Fibroblast of lung (primary cell): ENCODE measurements at regions not wholly inside any gene's neighbourhood (a gene's known extent, or its start where the extent isn't known, plus 50 kb on each side); places are given as distances from the start of the nearest gene placed in this dataset.

Experiments used
- CTCF ChIP-seq, 2 donors: IDR thresholded peaks in 1 of 2; conservative IDR thresholded peaks in 1 of 2; 1 replicate in 1 of 2; 2 replicates in 1 of 2; pipeline ENCODE4 v1.5.1; 2011 to 2012; ENCODE audit warnings: low read length in 2 of 2, control low read depth in 1 of 2, inconsistent platforms in 1 of 2, low read depth in 1 of 2, mild to moderate bottlenecking in 1 of 2
- EZH2 ChIP-seq: IDR thresholded peaks from 2 replicates; pipeline ENCODE4 v1.5.1; 2012; ENCODE audit warnings: low read length, control low read depth, mild to moderate bottlenecking; ENCODE audit errors: missing control alignments

- no peak for TF ChIP-seq CTCF (conservative IDR thresholded peaks at IDR 0.05 in 1 of 2, IDR thresholded peaks at IDR 0.05 in 1 of 2; ENCODE audit: low read depth in 1 of 2, low read length in 2 of 2)
- TF ChIP-seq EZH2 = no peak
Observed at GRCh38 chr2:177042311-177042710, 170.3 kb upstream of the HNRNPA3 start.
